ENCODE measurements at regions not wholly inside any gene's neighbourhood (a gene's known extent, or its start where the extent isn't known, plus 50 kb on each side); places are given as distances from the start of the nearest gene placed in this dataset.

GRCh38 chr7:69272101-69272500 lies 326.2 kb upstream of the AUTS2 start:
- Histone ChIP-seq H3K27me3 (ENCODE audit: control insufficient read depth in 3 of 3, insufficient read depth in 3 of 3, low read length in 3 of 3) (no peaks in the 10 kb centered on the region), H3K9me3 (ENCODE audit: control insufficient read depth in 2 of 2, insufficient read depth in 1 of 2, low read depth in 1 of 2, low read length in 1 of 2) (peaks cover 0 to 10% of the 10 kb centered on the region in 2 donors), H3K36me3 (ENCODE audit: control insufficient read depth in 3 of 3, insufficient read depth in 2 of 3, low read depth in 1 of 3, low read length in 3 of 3) (no peaks in the 10 kb centered on the region), H3K27ac (ENCODE audit: low read depth in 1 of 3, low read length in 2 of 3) (no peak overlapping the region), H3K4me1 (ENCODE audit: control insufficient read depth in 3 of 3, insufficient read depth in 2 of 3, low read depth in 1 of 3, low read length in 2 of 3) (no peaks in the 10 kb centered on the region), H3K4me3 (ENCODE audit: low read depth in 1 of 3, low read length in 3 of 3) (no peak overlapping the region)
- 61 to 87% (median 75%) methylated on average over 1 of the region's 1 CpG for WGBS, 3 donors
- no peak for FAIRE-seq
- no peak for DNase-seq

DNA sequence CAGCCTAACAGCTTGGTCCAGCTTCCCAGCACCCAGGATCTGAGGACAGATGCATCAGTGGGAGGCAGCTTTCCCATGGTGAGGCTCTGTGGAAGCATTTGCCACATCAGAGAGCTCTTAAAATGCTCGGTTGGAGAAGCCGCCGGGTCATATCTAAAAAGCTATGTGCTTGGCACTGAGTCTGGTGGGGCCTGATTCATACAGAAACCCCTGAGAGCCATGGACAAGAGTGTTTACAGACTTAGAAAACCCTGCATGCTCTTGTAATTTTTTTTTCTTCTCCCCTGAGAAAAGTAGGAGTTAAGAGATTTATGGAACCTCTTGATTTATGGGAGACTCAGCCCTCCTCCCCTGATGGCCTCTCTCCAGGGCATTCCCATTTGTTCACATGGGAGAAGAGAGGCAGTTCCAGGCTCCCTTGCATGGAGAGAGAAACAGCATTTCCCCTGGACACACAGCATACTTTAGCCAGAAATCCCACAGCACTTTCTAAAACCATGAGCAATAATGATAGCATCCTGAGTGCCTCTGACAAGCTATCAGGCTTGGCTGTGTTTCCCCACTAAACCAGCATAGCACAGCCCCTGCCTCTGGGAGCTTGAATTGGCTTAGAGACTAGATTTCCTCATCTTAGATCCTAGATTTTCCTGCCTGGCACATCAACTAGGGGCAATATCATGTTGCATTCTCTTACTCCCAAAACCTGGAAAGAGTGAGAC lies 322.1 kb upstream of the AUTS2 start:
- peaks cover 0 to 10% of the 10 kb centered on the region in 2 donors for H3K9me3 ChIP-seq (ENCODE audit: control insufficient read depth in 2 of 2, insufficient read depth in 1 of 2, low read depth in 1 of 2, low read length in 1 of 2)
- no peaks in the 10 kb centered on the region for H3K36me3 ChIP-seq (ENCODE audit: control insufficient read depth in 3 of 3, insufficient read depth in 2 of 3, low read depth in 1 of 3, low read length in 3 of 3)
- 64 to 83% (median 79%) methylated on average over 3 of the region's 3 CpGs for WGBS, 3 donors
- no peak overlapping the region for H3K4me3 ChIP-seq (ENCODE audit: low read depth in 1 of 3, low read length in 3 of 3)
- DNase-seq (no peak), FAIRE-seq (no peak)
- no peaks in the 10 kb centered on the region for H3K4me1 ChIP-seq (ENCODE audit: control insufficient read depth in 3 of 3, insufficient read depth in 2 of 3, low read depth in 1 of 3, low read length in 2 of 3)
- no peaks in the 10 kb centered on the region for H3K27me3 ChIP-seq (ENCODE audit: control insufficient read depth in 3 of 3, insufficient read depth in 3 of 3, low read length in 3 of 3)
- no peak overlapping the region for H3K27ac ChIP-seq (ENCODE audit: low read depth in 1 of 3, low read length in 2 of 3)

DNA sequence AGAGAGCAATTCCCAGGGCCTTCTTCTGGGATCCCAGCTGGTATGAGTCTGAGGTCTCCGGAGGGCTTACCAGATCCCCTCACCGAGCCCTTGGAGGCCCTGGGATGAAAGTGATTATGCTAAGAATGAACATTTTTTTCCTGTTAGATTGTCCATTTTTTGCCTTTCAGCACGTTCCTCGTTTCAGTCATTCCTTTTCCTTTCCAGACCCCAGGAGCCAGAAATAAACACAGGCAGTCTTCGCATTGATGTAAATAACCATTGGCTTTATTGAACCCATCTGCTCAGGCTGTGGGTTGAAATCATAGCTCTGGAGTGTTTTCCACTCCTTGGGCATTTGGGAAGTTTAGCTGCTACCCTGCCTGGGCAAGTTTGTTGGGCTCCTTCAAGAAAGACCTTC lies 320.9 kb upstream of the AUTS2 start:
- DNase-seq (no peak), FAIRE-seq (no peak)
- Histone ChIP-seq H3K27me3 (ENCODE audit: control insufficient read depth in 3 of 3, insufficient read depth in 3 of 3, low read length in 3 of 3) (no peaks in the 10 kb centered on the region), H3K4me1 (ENCODE audit: control insufficient read depth in 3 of 3, insufficient read depth in 2 of 3, low read depth in 1 of 3, low read length in 2 of 3) (no peaks in the 10 kb centered on the region), H3K27ac (ENCODE audit: low read depth in 1 of 3, low read length in 2 of 3) (no peak overlapping the region), H3K9me3 (ENCODE audit: control insufficient read depth in 2 of 2, insufficient read depth in 1 of 2, low read depth in 1 of 2, low read length in 1 of 2) (peaks cover 0 to 14% of the 10 kb centered on the region in 2 donors), H3K36me3 (ENCODE audit: control insufficient read depth in 3 of 3, insufficient read depth in 2 of 3, low read depth in 1 of 3, low read length in 3 of 3) (no peaks in the 10 kb centered on the region), H3K4me3 (ENCODE audit: low read depth in 1 of 3, low read length in 3 of 3) (no peak overlapping the region)
- 57 to 78% (median 74%) methylated on average over 5 of the region's 5 CpGs for WGBS, 3 donors

GRCh38 chr7:69282946-69283345 lies 315.3 kb upstream of the AUTS2 start:
- Histone ChIP-seq H3K27me3 (ENCODE audit: control insufficient read depth in 3 of 3, insufficient read depth in 3 of 3, low read length in 3 of 3) (no peaks in the 10 kb centered on the region), H3K4me3 (ENCODE audit: low read depth in 1 of 3, low read length in 3 of 3) (no peak overlapping the region), H3K27ac (ENCODE audit: low read depth in 1 of 3, low read length in 2 of 3) (no peak overlapping the region), H3K36me3 (ENCODE audit: control insufficient read depth in 3 of 3, insufficient read depth in 2 of 3, low read depth in 1 of 3, low read length in 3 of 3) (no peaks in the 10 kb centered on the region), H3K4me1 (ENCODE audit: control insufficient read depth in 3 of 3, insufficient read depth in 2 of 3, low read depth in 1 of 3, low read length in 2 of 3) (no peaks in the 10 kb centered on the region), H3K9me3 (ENCODE audit: control insufficient read depth in 2 of 2, insufficient read depth in 1 of 2, low read depth in 1 of 2, low read length in 1 of 2) (peaks cover 0 to 5% of the 10 kb centered on the region in 2 donors)
- 37 to 47% (median 42%) methylated on average over 3 of the region's 3 CpGs for WGBS, 3 donors
- no peak for DNase-seq
- FAIRE-seq, result no peak

- H3K4me1 ChIP-seq (ENCODE audit: control insufficient read depth in 3 of 3, insufficient read depth in 2 of 3, low read depth in 1 of 3, low read length in 2 of 3), result no peaks in the 10 kb centered on the region
- no peaks in the 10 kb centered on the region for H3K36me3 ChIP-seq (ENCODE audit: control insufficient read depth in 3 of 3, insufficient read depth in 2 of 3, low read depth in 1 of 3, low read length in 3 of 3)
- H3K9me3 ChIP-seq (ENCODE audit: control insufficient read depth in 2 of 2, insufficient read depth in 1 of 2, low read depth in 1 of 2, low read length in 1 of 2), result peaks cover 0 to 5% of the 10 kb centered on the region in 2 donors
- no peak for DNase-seq
- no peak overlapping the region for H3K4me3 ChIP-seq (ENCODE audit: low read depth in 1 of 3, low read length in 3 of 3)
- 66 to 84% (median 84%) methylated on average over 8 of the region's 8 CpGs for WGBS, 3 donors
- no peak overlapping the region for H3K27ac ChIP-seq (ENCODE audit: low read depth in 1 of 3, low read length in 2 of 3)
- H3K27me3 ChIP-seq (ENCODE audit: control insufficient read depth in 3 of 3, insufficient read depth in 3 of 3, low read length in 3 of 3), result no peaks in the 10 kb centered on the region
- FAIRE-seq, result no peak
Measured at GRCh38 chr7:69283421-69283820, 314.9 kb upstream of the AUTS2 start.

DNA sequence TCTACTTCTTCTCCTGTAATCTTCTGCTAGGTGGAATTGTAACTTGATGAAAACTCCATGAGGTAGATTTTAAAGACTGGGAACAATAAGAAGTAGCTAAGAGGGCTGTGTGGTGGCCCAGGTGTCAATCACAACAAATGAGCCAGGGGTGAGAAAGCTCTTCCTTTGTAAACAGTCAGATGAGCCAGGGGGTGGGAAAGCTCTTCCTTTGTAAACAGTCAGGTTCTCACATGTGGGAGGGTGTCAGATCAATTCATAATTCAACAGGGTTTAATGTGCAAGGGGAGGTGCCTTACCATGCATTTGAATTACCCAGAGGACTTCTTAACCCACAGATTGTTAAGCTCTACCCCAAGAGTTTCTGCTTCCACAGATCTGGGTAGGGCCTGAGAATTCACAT lies 312.4 kb upstream of the AUTS2 start:
- DNase-seq (no peak), FAIRE-seq (no peak)
- H3K9me3 ChIP-seq (ENCODE audit: control insufficient read depth in 2 of 2, insufficient read depth in 1 of 2, low read depth in 1 of 2, low read length in 1 of 2), result peaks cover 0 to 5% of the 10 kb centered on the region in 2 donors
- no peak overlapping the region for H3K27ac ChIP-seq (ENCODE audit: low read depth in 1 of 3, low read length in 2 of 3)
- no peaks in the 10 kb centered on the region for H3K27me3 ChIP-seq (ENCODE audit: control insufficient read depth in 3 of 3, insufficient read depth in 3 of 3, low read length in 3 of 3)
- no peaks in the 10 kb centered on the region for H3K36me3 ChIP-seq (ENCODE audit: control insufficient read depth in 3 of 3, insufficient read depth in 2 of 3, low read depth in 1 of 3, low read length in 3 of 3)
- H3K4me1 ChIP-seq (ENCODE audit: control insufficient read depth in 3 of 3, insufficient read depth in 2 of 3, low read depth in 1 of 3, low read length in 2 of 3), result no peaks in the 10 kb centered on the region
- no peak overlapping the region for H3K4me3 ChIP-seq (ENCODE audit: low read depth in 1 of 3, low read length in 3 of 3)

DNA sequence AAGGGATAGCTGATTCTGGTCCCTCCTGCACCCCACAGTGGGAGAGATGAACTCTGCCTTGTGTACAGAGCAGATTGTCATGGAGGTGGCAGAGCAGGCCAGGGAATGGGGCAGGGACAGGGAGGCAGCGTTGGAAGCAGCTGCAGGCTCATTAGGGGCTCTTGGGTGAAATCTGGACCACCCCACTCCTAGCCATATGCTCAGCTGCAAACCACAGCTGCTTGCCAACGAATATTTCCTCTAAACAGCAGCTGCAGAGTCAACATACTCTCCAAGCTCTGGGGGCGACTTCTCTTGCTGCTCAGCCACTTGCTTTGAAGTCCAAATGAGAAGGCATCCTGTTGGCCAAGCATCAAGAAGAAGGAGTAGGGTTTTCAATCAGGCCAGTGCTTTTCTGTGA lies 302.3 kb upstream of the AUTS2 start:
- H3K36me3 ChIP-seq (ENCODE audit: control insufficient read depth in 3 of 3, insufficient read depth in 2 of 3, low read depth in 1 of 3, low read length in 3 of 3), result no peaks in the 10 kb centered on the region
- no peak for DNase-seq
- no peak for FAIRE-seq
- H3K4me3 ChIP-seq (ENCODE audit: low read depth in 1 of 3, low read length in 3 of 3), result no peak overlapping the region
- H3K4me1 ChIP-seq (ENCODE audit: control insufficient read depth in 3 of 3, insufficient read depth in 2 of 3, low read depth in 1 of 3, low read length in 2 of 3), result no peaks in the 10 kb centered on the region
- no peaks in the 10 kb centered on the region for H3K9me3 ChIP-seq (ENCODE audit: control insufficient read depth in 2 of 2, insufficient read depth in 1 of 2, low read depth in 1 of 2, low read length in 1 of 2)
- no peaks in the 10 kb centered on the region for H3K27me3 ChIP-seq (ENCODE audit: control insufficient read depth in 3 of 3, insufficient read depth in 3 of 3, low read length in 3 of 3)
- 30 to 49% (median 32%) methylated on average over 3 of the region's 3 CpGs for WGBS, 3 donors
- no peak overlapping the region for H3K27ac ChIP-seq (ENCODE audit: low read depth in 1 of 3, low read length in 2 of 3)

- FAIRE-seq (no peak), DNase-seq (no peak)
Measured at GRCh38 chr7:69301253-69301652, 297.0 kb upstream of the AUTS2 start.

GRCh38 chr7:69309601-69310000 lies 288.7 kb upstream of the AUTS2 start:
- no peaks in the 10 kb centered on the region for H3K36me3 ChIP-seq (ENCODE audit: control insufficient read depth in 3 of 3, insufficient read depth in 2 of 3, low read depth in 1 of 3, low read length in 3 of 3)
- FAIRE-seq, result no peak

More at GRCh38 chr7:69301253-69301652, 297.0 kb upstream of the AUTS2 start:
- no peak overlapping the region for H3K27ac ChIP-seq (ENCODE audit: low read depth in 1 of 3, low read length in 2 of 3)
- no peaks in the 10 kb centered on the region for H3K4me1 ChIP-seq (ENCODE audit: control insufficient read depth in 3 of 3, insufficient read depth in 2 of 3, low read depth in 1 of 3, low read length in 2 of 3)
- WGBS, 3 donors, result 58 to 69% (median 64%) methylated on average over 3 of the region's 3 CpGs
- H3K36me3 ChIP-seq (ENCODE audit: control insufficient read depth in 3 of 3, insufficient read depth in 2 of 3, low read depth in 1 of 3, low read length in 3 of 3), result no peaks in the 10 kb centered on the region
- no peaks in the 10 kb centered on the region for H3K9me3 ChIP-seq (ENCODE audit: control insufficient read depth in 2 of 2, insufficient read depth in 1 of 2, low read depth in 1 of 2, low read length in 1 of 2)
- H3K27me3 ChIP-seq (ENCODE audit: control insufficient read depth in 3 of 3, insufficient read depth in 3 of 3, low read length in 3 of 3), result no peaks in the 10 kb centered on the region
- no peak overlapping the region for H3K4me3 ChIP-seq (ENCODE audit: low read depth in 1 of 3, low read length in 3 of 3)

More at GRCh38 chr7:69309601-69310000, 288.7 kb upstream of the AUTS2 start:
- no peak overlapping the region for H3K4me3 ChIP-seq (ENCODE audit: low read depth in 1 of 3, low read length in 3 of 3)
- no peaks in the 10 kb centered on the region for H3K9me3 ChIP-seq (ENCODE audit: control insufficient read depth in 2 of 2, insufficient read depth in 1 of 2, low read depth in 1 of 2, low read length in 1 of 2)
- no peaks in the 10 kb centered on the region for H3K27me3 ChIP-seq (ENCODE audit: control insufficient read depth in 3 of 3, insufficient read depth in 3 of 3, low read length in 3 of 3)
- WGBS, 3 donors, result 82 to 91% (median 85%) methylated on average over 1 of the region's 1 CpG
- H3K4me1 ChIP-seq (ENCODE audit: control insufficient read depth in 3 of 3, insufficient read depth in 2 of 3, low read depth in 1 of 3, low read length in 2 of 3), result no peaks in the 10 kb centered on the region
- no peak overlapping the region for H3K27ac ChIP-seq (ENCODE audit: low read depth in 1 of 3, low read length in 2 of 3)
- no peak for DNase-seq

Data from small intestine (tissue), 7 donors.